ENCODE measurements at regions not wholly inside any gene's neighbourhood (a gene's known extent, or its start where the extent isn't known, plus 50 kb on each side); places are given as distances from the start of the nearest gene placed in this dataset.

- H3K4me3 ChIP-seq (replicated peaks in 1 of 2; ENCODE audit: low read depth in 2 of 2, low read length in 2 of 2) = no peak overlapping the region
- TF ChIP-seq CTCF (IDR thresholded peaks at IDR 0.05; ENCODE audit: low read depth, low read length) = no peak
- DNase-seq (ENCODE audit: low read depth in 2 of 2) = peak; percentile 53 to 68
Measured at GRCh38 chr10:31098046-31098445, 66.4 kb upstream of the ZNF438 start.

- H3K4me3 ChIP-seq (replicated peaks in 1 of 2; ENCODE audit: low read depth in 2 of 2, low read length in 2 of 2) = no peak overlapping the region
- no peak for TF ChIP-seq CTCF (IDR thresholded peaks at IDR 0.05; ENCODE audit: low read depth, low read length)
- DNase-seq (ENCODE audit: low read depth in 2 of 2) = no peak
Measured at GRCh38 chr10:31099094-31099493, 67.4 kb upstream of the ZNF438 start.

DNA sequence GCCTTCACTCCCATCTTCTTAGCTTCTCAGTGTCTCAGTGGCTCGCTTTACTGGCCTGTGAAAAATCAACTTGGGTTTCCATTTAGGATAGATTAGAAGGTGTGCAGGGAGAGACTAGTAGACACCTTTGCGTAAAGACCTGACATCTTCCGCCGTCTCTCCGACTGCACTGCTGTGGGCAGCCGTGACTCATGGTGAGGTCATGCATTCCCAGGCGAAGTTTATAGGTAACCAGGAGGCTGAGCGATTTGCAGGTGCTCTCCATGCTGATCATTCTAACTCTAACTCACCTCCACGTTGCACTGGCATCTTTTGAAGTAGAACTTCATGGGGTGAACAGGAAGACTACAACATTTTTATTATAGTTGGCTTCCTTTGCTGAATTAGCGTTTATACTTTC is 68.0 kb upstream of the ZNF438 start:
- peak in 1 of 2 donors; percentile 20 for DNase-seq (ENCODE audit: low read depth in 2 of 2)
- no peak overlapping the region for H3K4me3 ChIP-seq (replicated peaks in 1 of 2; ENCODE audit: low read depth in 2 of 2, low read length in 2 of 2)
- TF ChIP-seq CTCF (IDR thresholded peaks at IDR 0.05; ENCODE audit: low read depth, low read length) = no peak

DNA sequence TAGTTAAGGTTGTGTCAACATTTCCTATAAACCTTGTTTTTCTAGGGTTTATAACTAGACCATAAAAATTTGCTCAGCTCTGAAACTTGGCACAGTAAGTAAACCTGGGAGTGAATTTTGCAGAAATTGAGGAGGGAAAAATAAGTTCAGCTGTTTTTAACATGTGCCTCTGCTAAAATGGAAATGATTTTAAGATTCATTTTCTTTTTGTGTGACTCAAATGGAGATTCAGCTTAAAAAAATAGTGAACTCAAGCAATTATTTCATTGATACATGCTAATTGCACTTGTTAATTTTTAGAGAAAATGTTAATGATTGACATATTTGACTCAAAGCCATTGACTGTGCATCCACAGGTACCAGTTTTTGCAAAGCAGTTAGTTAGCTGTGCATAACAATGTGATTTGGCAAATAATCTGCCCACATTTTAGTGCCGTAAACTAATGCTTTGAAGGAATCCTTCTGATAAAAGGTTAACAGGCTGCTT is 68.5 kb upstream of the ZNF438 start:
- H3K4me3 ChIP-seq (replicated peaks in 1 of 2; ENCODE audit: low read depth in 2 of 2, low read length in 2 of 2) = no peak overlapping the region
- DNase-seq (ENCODE audit: low read depth in 2 of 2) = no peak
- no peak for TF ChIP-seq CTCF (IDR thresholded peaks at IDR 0.05; ENCODE audit: low read depth, low read length)

DNA sequence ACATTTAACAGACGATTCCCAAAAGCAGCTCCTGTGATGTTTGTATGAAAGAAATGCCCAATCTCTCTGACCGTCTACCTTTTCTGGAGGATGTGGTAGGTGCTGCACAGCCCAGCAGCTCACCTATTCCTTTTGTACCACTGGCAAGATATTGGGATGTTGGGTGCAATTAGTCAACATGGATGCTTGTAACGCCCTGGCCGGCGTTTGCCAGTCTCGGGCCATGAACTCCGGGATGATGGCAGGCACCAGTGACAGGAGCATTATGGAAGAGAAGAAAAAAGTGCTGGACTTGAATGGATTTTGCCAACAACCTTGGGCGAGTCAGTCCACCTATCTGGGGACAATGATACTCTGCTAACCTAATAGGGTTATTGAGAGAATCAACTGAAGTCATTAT is 69.0 kb upstream of the ZNF438 start:
- H3K4me3 ChIP-seq (replicated peaks in 1 of 2; ENCODE audit: low read depth in 2 of 2, low read length in 2 of 2) = no peak overlapping the region
- DNase-seq (ENCODE audit: low read depth in 2 of 2) = no peak
- TF ChIP-seq CTCF (IDR thresholded peaks at IDR 0.05; ENCODE audit: low read depth, low read length) = no peak

GRCh38 chr10:31101123-31101522 is 69.5 kb upstream of the ZNF438 start:
- no peak overlapping the region for H3K4me3 ChIP-seq (replicated peaks in 1 of 2; ENCODE audit: low read depth in 2 of 2, low read length in 2 of 2)
- TF ChIP-seq CTCF (IDR thresholded peaks at IDR 0.05; ENCODE audit: low read depth, low read length) = no peak
- peak; percentile 63 to 95 for DNase-seq (ENCODE audit: low read depth in 2 of 2)

GRCh38 chr10:31102421-31102820 is 70.8 kb upstream of the ZNF438 start:
- TF ChIP-seq CTCF (IDR thresholded peaks at IDR 0.05; ENCODE audit: low read depth, low read length) = no peak
- no peak for DNase-seq (ENCODE audit: low read depth in 2 of 2)
- no peak overlapping the region for H3K4me3 ChIP-seq (replicated peaks in 1 of 2; ENCODE audit: low read depth in 2 of 2, low read length in 2 of 2)
